ENCODE measurements at regions not wholly inside any gene's neighbourhood (a gene's known extent, or its start where the extent isn't known, plus 50 kb on each side); places are given as distances from the start of the nearest gene placed in this dataset.
A peak's percentile ranks its signal among the peaks of the same experiment; 100 is the strongest.

DNA sequence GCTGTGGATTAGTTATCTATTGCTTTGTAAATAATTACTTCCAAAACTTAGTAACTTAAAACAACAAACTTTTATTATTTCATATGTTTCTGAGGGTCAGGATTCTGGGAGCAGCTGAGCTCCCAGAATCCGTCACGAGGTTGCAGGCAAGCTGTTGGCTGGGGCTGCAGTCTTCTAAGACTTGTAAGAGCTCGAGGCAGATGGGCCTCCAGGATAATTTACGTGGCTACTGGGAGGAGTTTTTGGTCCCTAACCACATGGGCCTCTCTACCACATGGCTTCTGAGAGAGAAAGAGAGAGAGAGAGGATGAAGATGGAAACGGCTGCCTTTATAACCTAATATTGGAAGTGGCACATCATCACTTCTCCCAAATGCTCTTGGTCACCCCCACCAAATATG is 64.9 kb upstream of the SULF2 start:
- Mint-ChIP-seq H3K9me3 (peaks cover 0 to 3% (median 0%) of the 10 kb centered on the region in 7 donors), H3K4me1 (peaks cover 1% of the 10 kb centered on the region), H3K27me3 (ENCODE audit: low read depth in 3 of 3) (peaks cover 11 to 31% (median 13%) of the 10 kb centered on the region in 3 donors), H3K36me3 (no peaks in the 10 kb centered on the region), H3K4me3 (no peak overlapping the region), H3K27ac (no peak overlapping the region)
- H3K9ac ChIP-seq (ENCODE audit: insufficient read depth, low read length, poor library complexity, severe bottlenecking) = no peak overlapping the region
- H3K27me3 ChIP-seq (ENCODE audit: control insufficient read depth in 2 of 2, insufficient read depth in 2 of 2, low read length in 2 of 2) = no peaks in the 10 kb centered on the region
- no peak overlapping the region for H3K4me2 ChIP-seq (replicated peaks; ENCODE audit: extremely low read depth, low read length, poor library complexity, severe bottlenecking)
- no peak overlapping the region for H2AFZ ChIP-seq (ENCODE audit: insufficient read depth, low read depth, low read length, poor library complexity, severe bottlenecking)
- no peak overlapping the region for H3K27ac ChIP-seq (ENCODE audit: low read depth in 1 of 2, low read length in 2 of 2)
- H3K36me3 ChIP-seq (replicated peaks in 1 of 2; ENCODE audit: control insufficient read depth in 1 of 2, insufficient read depth in 2 of 2, low read length in 2 of 2) = no peaks in the 10 kb centered on the region
- DNase-seq = no peak
- no CpG with 5 or more reads among the region's 5 CpGs for WGBS (ENCODE audit: insufficient coverage)
- intact Hi-C loops (cut with micrococcal nuclease) = no loop called here
- H3K79me2 ChIP-seq (ENCODE audit: insufficient read depth, low read length) = no peaks in the 10 kb centered on the region
- no peaks in the 10 kb centered on the region for H3K9me3 ChIP-seq (replicated peaks in 1 of 2; ENCODE audit: control insufficient read depth in 1 of 2, insufficient read depth in 1 of 2, low read length in 2 of 2)
- no peaks in the 10 kb centered on the region for H3K4me1 ChIP-seq (ENCODE audit: control insufficient read depth in 1 of 2, insufficient read depth in 2 of 2, low read length in 2 of 2)
- H3K4me3 ChIP-seq (replicated peaks in 1 of 3; ENCODE audit: low read depth in 2 of 3, low read length in 3 of 3) = no peak overlapping the region
- no peak for TF ChIP-seq CTCF (IDR thresholded peaks at IDR 0.05)
- no peaks in the 10 kb centered on the region for H4K20me1 ChIP-seq (ENCODE audit: insufficient read depth, low read length)

DNA sequence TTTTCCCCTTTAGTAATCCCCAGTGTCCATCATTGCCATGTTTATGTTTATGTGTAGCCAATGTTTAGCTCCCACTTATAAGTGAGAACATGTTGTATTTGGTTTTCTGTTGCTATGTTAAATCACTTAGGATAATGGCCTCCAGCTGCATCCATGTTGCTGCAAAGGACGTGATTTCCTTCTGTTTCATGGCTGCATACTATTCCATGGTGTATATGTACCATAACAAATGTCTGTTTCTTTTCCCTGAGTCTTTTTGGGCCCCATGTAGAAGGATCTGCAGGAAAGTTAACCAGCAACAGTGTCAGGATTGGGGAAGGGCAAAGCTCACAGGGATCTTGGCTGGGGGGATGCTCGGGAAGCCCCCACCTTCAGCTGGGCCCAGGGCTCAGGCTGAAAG is 64.3 kb upstream of the SULF2 start:
- H3K27me3 ChIP-seq (ENCODE audit: control insufficient read depth in 2 of 2, insufficient read depth in 2 of 2, low read length in 2 of 2) = no peaks in the 10 kb centered on the region
- no peak overlapping the region for H3K27ac ChIP-seq (ENCODE audit: low read depth in 1 of 2, low read length in 2 of 2)
- intact Hi-C loops (cut with micrococcal nuclease) = no loop called here
- DNase-seq = no peak
- no peak overlapping the region for H2AFZ ChIP-seq (ENCODE audit: insufficient read depth, low read depth, low read length, poor library complexity, severe bottlenecking)
- no peak for TF ChIP-seq CTCF (IDR thresholded peaks at IDR 0.05)
- no peaks in the 10 kb centered on the region for H3K4me1 ChIP-seq (ENCODE audit: control insufficient read depth in 1 of 2, insufficient read depth in 2 of 2, low read length in 2 of 2)
- Mint-ChIP-seq H3K27me3 (ENCODE audit: low read depth in 3 of 3) (peaks cover 10 to 31% (median 11%) of the 10 kb centered on the region in 3 donors), H3K4me1 (peaks cover 1% of the 10 kb centered on the region), H3K4me3 (no peak overlapping the region), H3K36me3 (no peaks in the 10 kb centered on the region), H3K9me3 (peaks cover 0 to 1% (median 0%) of the 10 kb centered on the region in 7 donors), H3K27ac (peak overlapping the region in 1 of 7 donors; percentile 74)
- H3K4me3 ChIP-seq (replicated peaks in 1 of 3; ENCODE audit: low read depth in 2 of 3, low read length in 3 of 3) = no peak overlapping the region
- WGBS (ENCODE audit: insufficient coverage) = 100% methylated on average over 1 of the region's 2 CpGs
- H3K9ac ChIP-seq (ENCODE audit: insufficient read depth, low read length, poor library complexity, severe bottlenecking) = no peak overlapping the region
- H3K36me3 ChIP-seq (replicated peaks in 1 of 2; ENCODE audit: control insufficient read depth in 1 of 2, insufficient read depth in 2 of 2, low read length in 2 of 2) = no peaks in the 10 kb centered on the region
- H4K20me1 ChIP-seq (ENCODE audit: insufficient read depth, low read length) = no peaks in the 10 kb centered on the region
- H3K79me2 ChIP-seq (ENCODE audit: insufficient read depth, low read length) = no peaks in the 10 kb centered on the region
- H3K9me3 ChIP-seq (replicated peaks in 1 of 2; ENCODE audit: control insufficient read depth in 1 of 2, insufficient read depth in 1 of 2, low read length in 2 of 2) = no peaks in the 10 kb centered on the region
- H3K4me2 ChIP-seq (replicated peaks; ENCODE audit: extremely low read depth, low read length, poor library complexity, severe bottlenecking) = no peak overlapping the region

Data from CD14-positive monocyte (primary cell).